H1 (cell line): ENCODE measurements at regions not wholly inside any gene's neighbourhood (a gene's known extent, or its start where the extent isn't known, plus 50 kb on each side); places are given as distances from the start of the nearest gene placed in this dataset.

Source experiments
- ASH2L ChIP-seq: fragments of 200-600, 300-600 bp; sonication (generic); IDR thresholded peaks from one replicate; pipeline ENCODE4 v1.7.1; 2017; ENCODE audit warnings: low read length
- CBX5 ChIP-seq: fragments of 300-800, 300-1000 bp; sonication (generic); IDR thresholded peaks from 2 replicates; pipeline ENCODE4 v1.7.1; 2016; ENCODE audit warnings: antibody characterized with exemption, low read length, low read depth
- CHD1 ChIP-seq: IDR thresholded peaks from 2 replicates; pipeline ENCODE4 v1.6.1; 2012; ENCODE audit warnings: low read depth, low read length, improper control_type of control experiment
- EGR1 ChIP-seq: IDR thresholded peaks from 2 replicates; pipeline ENCODE4 v1.6.1; 2011; ENCODE audit warnings: low read depth, low read length, borderline replicate concordance
- EP300 ChIP-seq, 2 experiments: IDR thresholded peaks; 1 replicate in 1 of 2; 2 replicates in 1 of 2; pipeline ENCODE4 v1.6.1; 2011 to 2012; ENCODE audit warnings: low read depth in 2 of 2, low read length in 2 of 2, mild to moderate bottlenecking in 2 of 2, borderline replicate concordance in 1 of 2, inconsistent platforms in 1 of 2, moderate library complexity in 1 of 2
- GABPA ChIP-seq: IDR thresholded peaks from 2 replicates; pipeline ENCODE4 v1.6.1; 2011; ENCODE audit warnings: mild to moderate bottlenecking, low read length, moderate library complexity, borderline replicate concordance; ENCODE audit not compliant: insufficient read depth
- JUN ChIP-seq: IDR thresholded peaks from 2 replicates; pipeline ENCODE4 v1.6.1; 2011; ENCODE audit warnings: low read depth, mild to moderate bottlenecking, improper control_type of control experiment, low read length
- MAFK ChIP-seq: IDR thresholded peaks from 2 replicates; pipeline ENCODE4 v1.6.1; 2012; ENCODE audit warnings: low read depth, mild to moderate bottlenecking, improper control_type of control experiment, low read length
- NANOG ChIP-seq: IDR thresholded peaks from 2 replicates; pipeline ENCODE4 v1.6.1; 2011; ENCODE audit warnings: low read length, low read depth, mild to moderate bottlenecking, inconsistent platforms; ENCODE audit not compliant: insufficient read depth, poor library complexity, severe bottlenecking
- RBBP5 ChIP-seq: IDR thresholded peaks from 2 replicates; pipeline ENCODE4 v1.7.1; 2012; ENCODE audit warnings: low read depth, mild to moderate bottlenecking, inconsistent platforms, low read length, moderate library complexity, borderline replicate concordance
- SP4 ChIP-seq: IDR thresholded peaks from 2 replicates; pipeline ENCODE4 v1.6.1; 2012; ENCODE audit warnings: low read length, inconsistent platforms
- TF ChIP-seq, protein P1 (sequence below), 3 experiments: IDR thresholded peaks; 1 replicate in 2 of 3; 2 replicates in 1 of 3; pipeline versions ENCODE4 v1.5.1 to v1.6.1; 2011; ENCODE audit warnings: low read length in 3 of 3, mild to moderate bottlenecking in 3 of 3, inconsistent platforms in 2 of 3, low read depth in 1 of 3, moderate library complexity in 1 of 3; ENCODE audit not compliant: insufficient read depth in 1 of 3; ENCODE audit errors: control extremely low read depth in 1 of 3

DNA sequence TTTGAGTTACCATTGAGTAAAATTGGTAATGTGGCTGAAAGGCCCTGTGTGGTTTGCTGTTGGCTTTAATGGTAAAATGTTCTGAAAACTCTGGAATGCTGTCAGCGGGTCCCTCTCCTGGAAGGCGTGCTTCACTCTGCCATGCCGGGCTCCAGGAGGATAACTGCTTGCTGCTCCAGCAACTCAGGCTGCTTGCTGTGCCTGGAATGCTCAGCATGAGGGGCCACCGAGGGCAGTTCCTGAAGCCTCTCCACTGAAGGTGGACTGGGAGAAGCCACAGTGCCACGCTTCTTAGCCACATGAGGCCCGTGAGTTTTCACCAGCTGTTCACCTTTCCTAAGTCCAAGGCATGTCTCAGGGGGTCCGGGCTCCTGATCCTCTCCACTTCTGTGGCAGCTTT, 90.4 kb upstream of the FAM110C start (continued):
- TF ChIP-seq CBX5 = no peak
- TF ChIP-seq RBBP5 = no peak
- TF ChIP-seq EP300 (IDR thresholded peaks at IDR 0.05; ENCODE audit: borderline replicate concordance in 1 of 2, low read depth in 2 of 2, low read length in 2 of 2) = no peak
- peak; percentile 89 for TF ChIP-seq EGR1
- TF ChIP-seq CHD1 = no peak
- no peak for TF ChIP-seq GABPA
- TF ChIP-seq, protein P1, sequence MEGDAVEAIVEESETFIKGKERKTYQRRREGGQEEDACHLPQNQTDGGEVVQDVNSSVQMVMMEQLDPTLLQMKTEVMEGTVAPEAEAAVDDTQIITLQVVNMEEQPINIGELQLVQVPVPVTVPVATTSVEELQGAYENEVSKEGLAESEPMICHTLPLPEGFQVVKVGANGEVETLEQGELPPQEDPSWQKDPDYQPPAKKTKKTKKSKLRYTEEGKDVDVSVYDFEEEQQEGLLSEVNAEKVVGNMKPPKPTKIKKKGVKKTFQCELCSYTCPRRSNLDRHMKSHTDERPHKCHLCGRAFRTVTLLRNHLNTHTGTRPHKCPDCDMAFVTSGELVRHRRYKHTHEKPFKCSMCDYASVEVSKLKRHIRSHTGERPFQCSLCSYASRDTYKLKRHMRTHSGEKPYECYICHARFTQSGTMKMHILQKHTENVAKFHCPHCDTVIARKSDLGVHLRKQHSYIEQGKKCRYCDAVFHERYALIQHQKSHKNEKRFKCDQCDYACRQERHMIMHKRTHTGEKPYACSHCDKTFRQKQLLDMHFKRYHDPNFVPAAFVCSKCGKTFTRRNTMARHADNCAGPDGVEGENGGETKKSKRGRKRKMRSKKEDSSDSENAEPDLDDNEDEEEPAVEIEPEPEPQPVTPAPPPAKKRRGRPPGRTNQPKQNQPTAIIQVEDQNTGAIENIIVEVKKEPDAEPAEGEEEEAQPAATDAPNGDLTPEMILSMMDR (IDR thresholded peaks at IDR 0.05; ENCODE audit: control extremely low read depth in 1 of 3, insufficient read depth in 1 of 3, low read depth in 1 of 3, low read length in 3 of 3) = peak in 1 of 3 experiments; percentile 3; a peak in 1 of 4 replicates
- no peak for TF ChIP-seq MAFK
- peak; percentile 31 for TF ChIP-seq NANOG
- no peak for TF ChIP-seq ASH2L
- no peak for TF ChIP-seq JUN
- no peak for TF ChIP-seq SP4
